Ovary (tissue), 3 donors: ENCODE measurements at regions not wholly inside any gene's neighbourhood (a gene's known extent, or its start where the extent isn't known, plus 50 kb on each side); places are given as distances from the start of the nearest gene placed in this dataset.

ENCODE experiments used
- EP300 ChIP-seq: sonication (generic); formaldehyde crosslinking; IDR thresholded peaks from one replicate; pipeline ENCODE4 v1.6.1; 2017; ENCODE audit warnings: antibody characterized with exemption
- POLR2A ChIP-seq: fragments of 450-650 bp; IDR thresholded peaks from one replicate; pipeline ENCODE4 v1.6.1; 2017; ENCODE audit warnings: antibody characterized with exemption, mild to moderate bottlenecking, moderate library complexity
- TF ChIP-seq, protein P1 (sequence below), 3 donors: fragments of 450-650 bp in 2 of 3; fragments of 200-600 bp in 1 of 3; IDR thresholded peaks; one replicate each; pipeline versions ENCODE4 v1.5.1 to v1.8.0; 2016 to 2022; ENCODE audit warnings: antibody characterized with exemption in 3 of 3, mild to moderate bottlenecking in 1 of 3
- donor health status: DM: no; HTN: no; CAD: no.

- TF ChIP-seq, protein P1, sequence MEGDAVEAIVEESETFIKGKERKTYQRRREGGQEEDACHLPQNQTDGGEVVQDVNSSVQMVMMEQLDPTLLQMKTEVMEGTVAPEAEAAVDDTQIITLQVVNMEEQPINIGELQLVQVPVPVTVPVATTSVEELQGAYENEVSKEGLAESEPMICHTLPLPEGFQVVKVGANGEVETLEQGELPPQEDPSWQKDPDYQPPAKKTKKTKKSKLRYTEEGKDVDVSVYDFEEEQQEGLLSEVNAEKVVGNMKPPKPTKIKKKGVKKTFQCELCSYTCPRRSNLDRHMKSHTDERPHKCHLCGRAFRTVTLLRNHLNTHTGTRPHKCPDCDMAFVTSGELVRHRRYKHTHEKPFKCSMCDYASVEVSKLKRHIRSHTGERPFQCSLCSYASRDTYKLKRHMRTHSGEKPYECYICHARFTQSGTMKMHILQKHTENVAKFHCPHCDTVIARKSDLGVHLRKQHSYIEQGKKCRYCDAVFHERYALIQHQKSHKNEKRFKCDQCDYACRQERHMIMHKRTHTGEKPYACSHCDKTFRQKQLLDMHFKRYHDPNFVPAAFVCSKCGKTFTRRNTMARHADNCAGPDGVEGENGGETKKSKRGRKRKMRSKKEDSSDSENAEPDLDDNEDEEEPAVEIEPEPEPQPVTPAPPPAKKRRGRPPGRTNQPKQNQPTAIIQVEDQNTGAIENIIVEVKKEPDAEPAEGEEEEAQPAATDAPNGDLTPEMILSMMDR (IDR thresholded peaks at IDR 0.05), result no peak
- TF ChIP-seq EP300, result no peak
- no peak for TF ChIP-seq POLR2A
Measured at GRCh38 chr12:66065641-66066136, 64.9 kb downstream of the LLPH start.
